ENCODE measurements at regions not wholly inside any gene's neighbourhood (a gene's known extent, or its start where the extent isn't known, plus 50 kb on each side); places are given as distances from the start of the nearest gene placed in this dataset.

- H3K4me3 Mint-ChIP-seq, result no peak overlapping the region
- no peaks in the 10 kb centered on the region for H3K36me3 Mint-ChIP-seq (ENCODE audit: low read depth)
- Histone ChIP-seq H3K9me3 (ENCODE audit: control insufficient read depth in 1 of 2, insufficient read depth in 1 of 2, low read length in 2 of 2) (no peaks in the 10 kb centered on the region), H3K27ac (ENCODE audit: low read depth in 1 of 2, low read length in 2 of 2) (no peak overlapping the region), H3K36me3 (ENCODE audit: insufficient read depth, low read length) (no peaks in the 10 kb centered on the region), H3K4me1 (ENCODE audit: insufficient read depth, low read length) (peaks cover 19% of the 10 kb centered on the region), H3K27me3 (ENCODE audit: control insufficient read depth in 1 of 2, insufficient read depth in 2 of 2, low read length in 2 of 2) (peaks cover 25 to 27% of the 10 kb centered on the region in 2 experiments), H3K4me3 (ENCODE audit: low read length) (no peak overlapping the region)
- ATAC-seq (ENCODE audit: poor library complexity) (no peak), DNase-seq (no peak)
- no peak for TF ChIP-seq CTCF (IDR thresholded peaks at IDR 0.05)
- ChIA-PET CTCF (no interaction called here), POLR2A (no interaction called here)
- H3K4me1 Mint-ChIP-seq (ENCODE audit: low read depth), result peaks cover 11% of the 10 kb centered on the region
- no peak overlapping the region for H3K27ac Mint-ChIP-seq
- peaks cover 48% of the 10 kb centered on the region for H3K27me3 Mint-ChIP-seq
- intact Hi-C loops (cut with DNase I, micrococcal nuclease), result no loop called here
- no peaks in the 10 kb centered on the region for H3K9me3 Mint-ChIP-seq
Measured at GRCh38 chr15:66846031-66846430, 144.0 kb downstream of the SMAD6 start.

DNA sequence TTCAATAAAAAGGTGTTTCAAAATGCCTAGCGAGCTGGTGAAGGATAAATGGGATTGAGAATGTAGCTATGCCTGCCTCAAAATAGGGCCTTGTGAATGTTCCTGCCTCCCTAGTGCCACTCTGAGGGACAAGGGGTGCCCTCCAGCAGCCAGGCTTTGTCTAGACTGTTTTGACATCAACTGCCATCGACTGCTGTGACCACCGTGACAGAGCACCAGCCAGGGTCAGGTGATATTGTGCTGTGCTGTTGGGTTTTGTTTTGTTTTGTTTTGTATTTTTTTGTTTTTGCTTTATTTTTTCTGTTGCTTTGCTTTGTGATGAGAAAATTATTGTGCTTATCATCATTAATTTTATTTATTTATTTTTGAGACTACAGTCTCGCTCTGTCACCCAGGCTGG is 144.8 kb downstream of the SMAD6 start:
- Mint-ChIP-seq H3K27me3 (peaks cover 41% of the 10 kb centered on the region), H3K9me3 (no peaks in the 10 kb centered on the region), H3K4me3 (no peak overlapping the region), H3K4me1 (ENCODE audit: low read depth) (peaks cover 18% of the 10 kb centered on the region), H3K27ac (no peak overlapping the region), H3K36me3 (ENCODE audit: low read depth) (no peaks in the 10 kb centered on the region)
- Histone ChIP-seq H3K4me3 (ENCODE audit: low read length) (no peak overlapping the region), H3K27me3 (ENCODE audit: control insufficient read depth in 1 of 2, insufficient read depth in 2 of 2, low read length in 2 of 2) (peaks cover 19 to 26% of the 10 kb centered on the region in 2 experiments), H3K27ac (ENCODE audit: low read depth in 1 of 2, low read length in 2 of 2) (no peak overlapping the region), H3K9me3 (ENCODE audit: control insufficient read depth in 1 of 2, insufficient read depth in 1 of 2, low read length in 2 of 2) (no peaks in the 10 kb centered on the region), H3K4me1 (ENCODE audit: insufficient read depth, low read length) (peaks cover 21% of the 10 kb centered on the region), H3K36me3 (ENCODE audit: insufficient read depth, low read length) (no peaks in the 10 kb centered on the region)
- intact Hi-C loops (cut with DNase I, micrococcal nuclease), result no loop called here
- ATAC-seq (ENCODE audit: poor library complexity) (no peak), DNase-seq (no peak)
- POLR2A ChIA-PET, result no interaction called here
- TF ChIP-seq CTCF (IDR thresholded peaks at IDR 0.05), result no peak
- CTCF ChIA-PET, result interaction anchor here (1.1 kb wide), 1 partner anchor 57 kb away, joined by 4 read pairs; no protein-coding TSS in a partner anchor

- Histone ChIP-seq H3K36me3 (ENCODE audit: insufficient read depth, low read length) (no peaks in the 10 kb centered on the region), H3K27ac (ENCODE audit: low read depth in 1 of 2, low read length in 2 of 2) (no peak overlapping the region), H3K4me1 (ENCODE audit: insufficient read depth, low read length) (peaks cover 16% of the 10 kb centered on the region), H3K4me3 (ENCODE audit: low read length) (no peak overlapping the region), H3K9me3 (ENCODE audit: control insufficient read depth in 1 of 2, insufficient read depth in 1 of 2, low read length in 2 of 2) (no peaks in the 10 kb centered on the region), H3K27me3 (ENCODE audit: control insufficient read depth in 1 of 2, insufficient read depth in 2 of 2, low read length in 2 of 2) (peaks cover 15 to 21% of the 10 kb centered on the region in 2 experiments)
- intact Hi-C loops (cut with DNase I, micrococcal nuclease), result no loop called here
- ChIA-PET CTCF (interaction anchor here (1.1 kb wide), 1 partner anchor 56 kb away, joined by 4 read pairs; no protein-coding TSS in a partner anchor), POLR2A (no interaction called here)
- Mint-ChIP-seq H3K27ac (no peak overlapping the region), H3K4me3 (no peak overlapping the region), H3K36me3 (ENCODE audit: low read depth) (no peaks in the 10 kb centered on the region), H3K4me1 (ENCODE audit: low read depth) (peaks cover 16% of the 10 kb centered on the region), H3K9me3 (no peaks in the 10 kb centered on the region), H3K27me3 (peaks cover 37% of the 10 kb centered on the region)
- no peak for TF ChIP-seq CTCF (IDR thresholded peaks at IDR 0.05)
- DNase-seq (no peak), ATAC-seq (ENCODE audit: poor library complexity) (no peak)
Measured at GRCh38 chr15:66847565-66847991, 145.5 kb downstream of the SMAD6 start.
